Endothelial cell (in vitro differentiated cells): ENCODE measurements at regions not wholly inside any gene's neighbourhood (a gene's known extent, or its start where the extent isn't known, plus 50 kb on each side); places are given as distances from the start of the nearest gene placed in this dataset.

ENCODE experiments used
- DNase-seq: peaks from one replicate; pipeline ENCODE4 v3.0.0; 2021; ENCODE audit warnings: low spot score
- H3K27ac Mint-ChIP-seq: one replicate; pipeline ENCODE4 v1.8.0; 2021; ENCODE audit warnings: mixed read lengths, inconsistent platforms; ENCODE audit not compliant: unreplicated experiment
- H3K27me3 Mint-ChIP-seq: one replicate; pipeline ENCODE4 v1.8.0; 2021; ENCODE audit warnings: mild to moderate bottlenecking, moderate library complexity, mixed read lengths, inconsistent platforms; ENCODE audit not compliant: unreplicated experiment
- H3K36me3 Mint-ChIP-seq: one replicate; pipeline ENCODE4 v1.8.0; 2021; ENCODE audit warnings: mild to moderate bottlenecking, low read depth, mixed read lengths, inconsistent platforms; ENCODE audit not compliant: unreplicated experiment
- H3K4me1 Mint-ChIP-seq: one replicate; pipeline ENCODE4 v1.8.0; 2021; ENCODE audit warnings: mild to moderate bottlenecking, mixed read lengths, inconsistent platforms; ENCODE audit not compliant: unreplicated experiment
- H3K4me3 Mint-ChIP-seq: one replicate; pipeline ENCODE4 v1.8.0; 2021; ENCODE audit warnings: mild to moderate bottlenecking, mixed read lengths, inconsistent platforms; ENCODE audit not compliant: unreplicated experiment
- H3K9me3 Mint-ChIP-seq: one replicate; pipeline ENCODE4 v1.8.0; 2021; ENCODE audit warnings: mixed read lengths, inconsistent platforms; ENCODE audit not compliant: unreplicated experiment
- CTCF ChIP-seq: fragments of 200-600 bp; sonication (generic); IDR thresholded peaks from one replicate; pipeline ENCODE4 v1.5.0; 2021; ENCODE audit warnings: antibody characterized with exemption; ENCODE audit not compliant: unreplicated experiment

GRCh38 chr6:63410435-63411426 is 90.9 kb upstream of the LGSN start:
- H3K27ac Mint-ChIP-seq = no peak overlapping the region
- peaks cover 3% of the 10 kb centered on the region for H3K9me3 Mint-ChIP-seq
- TF ChIP-seq CTCF = no peak
- no peaks in the 10 kb centered on the region for H3K4me1 Mint-ChIP-seq
- no peak for DNase-seq
- H3K4me3 Mint-ChIP-seq = no peak overlapping the region
- no peaks in the 10 kb centered on the region for H3K36me3 Mint-ChIP-seq
- H3K27me3 Mint-ChIP-seq = no peaks in the 10 kb centered on the region

GRCh38 chr6:63415286-63415685 is 95.5 kb upstream of the LGSN start:
- peaks cover 3% of the 10 kb centered on the region for H3K9me3 Mint-ChIP-seq
- H3K27ac Mint-ChIP-seq = no peak overlapping the region
- no peaks in the 10 kb centered on the region for H3K36me3 Mint-ChIP-seq

GRCh38 chr6:63418741-63419140 is 99.0 kb upstream of the LGSN start:
- no peak for DNase-seq
- Mint-ChIP-seq H3K4me3 (no peak overlapping the region), H3K27me3 (peaks cover 1% of the 10 kb centered on the region), H3K27ac (no peak overlapping the region), H3K9me3 (peaks cover 3% of the 10 kb centered on the region), H3K36me3 (no peaks in the 10 kb centered on the region), H3K4me1 (no peaks in the 10 kb centered on the region)
- TF ChIP-seq CTCF = no peak

More at GRCh38 chr6:63415286-63415685, 95.5 kb upstream of the LGSN start:
- DNase-seq = no peak
- Mint-ChIP-seq H3K4me3 (no peak overlapping the region), H3K27me3 (no peaks in the 10 kb centered on the region), H3K4me1 (no peaks in the 10 kb centered on the region)
- no peak for TF ChIP-seq CTCF

GRCh38 chr6:63424636-63425035 is 104.9 kb upstream of the LGSN start:
- TF ChIP-seq CTCF = no peak
- peaks cover 1% of the 10 kb centered on the region for H3K27me3 Mint-ChIP-seq
- no peak overlapping the region for H3K4me3 Mint-ChIP-seq
- no peak overlapping the region for H3K27ac Mint-ChIP-seq
- no peaks in the 10 kb centered on the region for H3K4me1 Mint-ChIP-seq
- DNase-seq = no peak
- no peaks in the 10 kb centered on the region for H3K36me3 Mint-ChIP-seq
- H3K9me3 Mint-ChIP-seq = no peaks in the 10 kb centered on the region

- no peak for DNase-seq
- Mint-ChIP-seq H3K27me3 (peaks cover 1% of the 10 kb centered on the region), H3K27ac (no peak overlapping the region), H3K9me3 (no peaks in the 10 kb centered on the region), H3K4me3 (no peak overlapping the region), H3K4me1 (no peaks in the 10 kb centered on the region), H3K36me3 (no peaks in the 10 kb centered on the region)
- TF ChIP-seq CTCF = no peak
Measured at GRCh38 chr6:63425493-63425892, 105.7 kb upstream of the LGSN start.
